Inflammatory macrophage (primary cell): ENCODE measurements at regions not wholly inside any gene's neighbourhood (a gene's known extent, or its start where the extent isn't known, plus 50 kb on each side); places are given as distances from the start of the nearest gene placed in this dataset.

Experiments
- DNase-seq, 2 donors: peaks; one replicate each; pipeline ENCODE4 v3.0.0-alpha.2; 2020 to 2022

DNA sequence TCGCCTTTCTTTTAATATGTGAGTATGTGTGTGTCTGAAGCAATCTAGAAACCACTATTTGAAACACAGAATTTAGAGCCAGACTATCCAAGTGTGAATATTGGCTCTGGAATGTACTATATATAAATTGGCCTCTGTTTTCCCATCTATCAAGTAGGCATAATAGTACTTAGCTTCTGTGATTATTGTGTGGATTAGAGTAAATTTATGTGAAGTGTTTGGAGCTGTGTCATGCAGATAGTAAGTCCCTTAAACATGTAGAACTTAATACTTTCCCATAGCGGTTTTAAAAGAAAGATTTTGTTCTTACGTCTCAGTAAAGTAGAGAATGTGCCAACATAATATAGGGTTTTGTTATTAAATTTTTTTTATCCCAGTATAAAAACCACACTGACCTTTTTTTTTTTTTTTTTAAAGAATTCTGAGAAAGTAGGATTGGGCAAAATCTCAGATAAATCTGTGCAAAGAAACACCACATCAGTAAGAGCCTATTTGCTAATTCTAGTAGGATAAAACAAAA is 432.3 kb downstream of the RFC3 start:
- no peak for DNase-seq

DNA sequence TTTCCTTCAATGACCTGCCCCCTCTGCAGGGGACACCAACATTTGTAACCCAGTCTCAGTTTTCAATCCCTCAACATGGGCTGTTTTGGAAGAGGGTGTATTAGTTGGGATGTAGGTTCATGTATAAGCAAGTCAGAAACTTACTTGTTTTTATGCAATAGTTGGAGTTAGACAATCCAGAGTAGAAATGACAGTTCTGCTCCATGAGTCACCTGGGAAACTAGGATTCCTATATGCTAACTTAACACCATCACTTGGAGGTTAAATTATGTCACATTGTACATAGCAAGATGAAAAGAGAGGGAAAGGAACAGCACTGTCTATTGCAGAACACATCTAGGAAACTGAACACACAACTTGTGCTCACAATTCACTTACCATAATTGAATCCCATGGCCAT is 436.4 kb downstream of the RFC3 start:
- DNase-seq, result no peak

DNA sequence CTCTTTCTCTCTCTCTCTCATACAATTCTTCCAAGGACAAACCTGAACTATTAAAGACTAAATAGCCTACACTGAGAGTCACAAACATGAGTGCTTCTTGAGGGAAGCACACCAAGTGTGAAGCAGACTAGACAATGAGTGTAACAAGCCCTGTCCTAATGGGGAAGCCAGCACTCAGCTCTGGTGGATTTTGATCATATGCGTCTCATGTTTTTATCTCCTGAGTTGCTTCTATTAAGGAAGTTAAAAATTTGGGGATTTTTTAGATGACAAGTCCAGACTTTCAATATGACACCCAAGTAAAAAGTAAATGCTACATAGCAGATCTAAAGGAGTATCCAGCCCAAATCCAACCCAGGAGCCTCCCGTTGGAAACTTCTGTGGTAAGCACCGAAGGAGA is 437.8 kb downstream of the RFC3 start:
- DNase-seq, result no peak

DNA sequence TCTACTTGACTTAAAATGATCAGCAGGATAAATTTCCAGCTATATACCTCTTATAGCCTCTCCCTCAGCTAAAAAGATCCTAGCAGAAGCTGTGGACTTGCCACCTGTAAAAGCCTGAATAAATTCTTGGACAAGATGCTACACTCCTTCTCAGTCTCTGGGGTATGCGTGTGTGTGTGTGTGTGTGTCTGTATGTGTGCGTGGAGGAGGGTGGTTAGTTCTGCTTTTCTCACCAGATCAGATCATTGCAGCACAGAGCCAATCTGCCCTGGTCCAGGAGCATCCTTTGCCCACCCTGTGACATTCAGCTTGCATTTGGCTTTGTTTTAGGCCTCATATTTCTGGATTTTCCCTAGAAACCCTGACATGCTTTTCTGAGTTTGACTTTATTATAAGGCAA is 438.3 kb downstream of the RFC3 start:
- peak; percentile 19 to 33 for DNase-seq

DNA sequence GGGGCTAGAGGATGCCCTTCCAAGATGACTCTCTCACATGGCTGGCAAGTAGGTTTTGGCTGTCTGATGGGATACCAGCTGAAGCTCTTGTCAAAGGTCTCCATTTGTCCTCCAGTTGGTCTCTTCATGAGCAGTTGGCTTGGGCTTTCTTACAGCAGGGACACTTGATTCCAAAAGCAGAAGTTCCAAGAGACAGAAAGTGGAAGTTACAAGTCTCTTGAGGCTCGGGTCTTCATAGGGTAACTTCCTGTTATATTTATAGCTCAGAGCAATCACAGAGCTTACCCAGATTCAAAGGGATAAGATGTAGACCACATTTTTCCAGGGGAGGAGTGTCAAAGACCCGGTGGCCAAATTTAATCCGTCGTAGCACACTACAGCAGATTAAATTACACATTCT is 440.0 kb downstream of the RFC3 start:
- peak; percentile 68 to 76 for DNase-seq

DNA sequence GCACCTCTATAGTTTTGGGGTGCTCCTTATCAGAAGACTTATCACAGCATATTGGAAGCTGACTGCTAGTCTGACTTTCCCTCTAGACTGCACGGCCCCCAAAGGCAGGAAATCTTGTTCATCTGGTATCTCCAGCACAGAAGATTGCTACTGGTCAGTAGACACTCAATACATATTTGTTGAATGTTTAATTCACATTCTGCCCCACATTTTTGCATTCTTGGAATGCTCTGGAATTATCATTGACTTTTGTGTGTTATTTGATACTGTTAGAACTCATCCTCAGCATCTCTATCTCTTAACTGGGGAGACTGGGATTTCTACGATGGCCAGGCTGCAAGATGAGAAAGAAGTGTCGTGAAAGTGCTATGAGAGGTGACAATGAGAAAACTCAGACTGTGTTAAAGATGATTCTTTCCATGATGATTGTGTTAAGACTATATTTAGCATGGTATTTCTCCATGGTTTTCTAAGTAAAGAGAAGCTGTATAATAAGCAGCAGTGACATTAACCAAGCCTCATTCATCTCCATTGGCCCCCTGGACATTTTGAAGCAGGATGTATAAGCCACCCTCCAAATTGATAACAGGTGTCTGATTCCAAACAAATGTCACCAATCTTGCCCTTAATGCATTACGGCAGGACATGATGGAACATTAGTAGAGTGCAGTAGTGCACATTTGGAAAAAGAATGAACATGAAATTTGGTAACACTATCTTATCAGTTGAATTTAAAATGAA is 440.9 kb downstream of the RFC3 start:
- no peak for DNase-seq

DNA sequence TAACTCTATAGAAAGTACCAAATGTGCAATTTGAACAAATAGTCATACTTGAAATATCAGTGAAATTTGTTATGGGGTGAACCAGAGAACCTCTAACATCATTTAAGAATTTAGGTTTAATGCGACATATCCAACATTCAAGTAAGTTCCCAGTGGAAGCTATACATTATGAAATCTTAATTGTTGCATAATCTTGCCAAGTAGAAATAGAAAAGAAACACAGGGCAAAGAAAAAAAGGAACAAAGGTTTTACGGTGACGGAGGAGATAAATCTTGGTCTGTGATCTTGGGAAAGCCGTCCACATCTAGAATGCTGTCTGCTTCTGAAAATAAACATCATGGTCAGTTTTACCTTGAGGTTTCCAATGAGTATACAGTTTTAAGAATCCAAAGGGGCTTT is 445.7 kb downstream of the RFC3 start:
- DNase-seq, result peak in 1 of 2 donors; percentile 50

DNA sequence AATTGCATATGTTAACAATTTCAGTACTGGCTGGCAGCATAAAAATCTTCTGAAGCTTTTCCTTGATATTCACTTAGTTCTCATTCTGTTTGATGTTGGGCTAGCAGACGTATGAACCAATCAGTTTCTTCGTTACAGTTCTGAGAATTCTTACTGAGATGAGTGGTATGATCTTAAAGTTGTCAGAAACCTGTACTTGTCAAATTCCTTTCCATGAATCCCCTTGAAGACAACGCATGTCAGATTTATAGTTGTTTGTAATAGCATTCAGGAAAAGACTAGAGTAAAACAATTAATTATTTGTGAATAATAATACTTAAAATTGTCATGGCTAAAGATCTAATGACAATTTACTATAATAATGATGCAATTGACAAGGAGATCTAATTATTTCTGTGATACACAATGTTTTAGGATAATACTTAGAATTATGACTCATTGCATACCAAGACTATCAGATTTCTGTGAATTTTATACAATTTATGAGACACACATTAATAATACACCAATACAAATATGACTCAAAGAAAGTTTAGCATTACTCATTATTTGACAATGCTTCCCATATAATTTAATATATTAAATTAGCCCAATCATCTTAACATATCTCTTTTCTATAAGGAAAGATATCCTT is 447.2 kb downstream of the RFC3 start:
- no peak for DNase-seq

DNA sequence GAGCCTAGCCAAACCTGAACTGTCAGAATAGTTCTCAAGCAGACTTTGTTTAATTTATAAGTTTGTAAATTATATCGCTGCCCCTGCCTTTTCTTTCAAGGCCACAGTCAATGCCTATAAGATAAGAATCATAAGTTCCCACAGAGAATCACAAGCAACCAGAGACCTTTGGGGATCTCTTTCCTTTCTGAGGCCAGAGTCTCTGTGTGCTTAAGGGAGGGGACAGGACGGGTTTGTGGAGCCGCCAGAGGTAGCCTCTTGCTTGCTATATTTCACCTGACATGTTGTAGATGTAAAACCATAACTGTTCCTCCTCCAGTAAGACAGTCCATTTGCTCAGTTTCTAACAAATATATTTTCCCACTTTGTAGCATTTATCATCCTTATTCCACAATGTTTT is 458.8 kb downstream of the RFC3 start:
- no peak for DNase-seq

DNA sequence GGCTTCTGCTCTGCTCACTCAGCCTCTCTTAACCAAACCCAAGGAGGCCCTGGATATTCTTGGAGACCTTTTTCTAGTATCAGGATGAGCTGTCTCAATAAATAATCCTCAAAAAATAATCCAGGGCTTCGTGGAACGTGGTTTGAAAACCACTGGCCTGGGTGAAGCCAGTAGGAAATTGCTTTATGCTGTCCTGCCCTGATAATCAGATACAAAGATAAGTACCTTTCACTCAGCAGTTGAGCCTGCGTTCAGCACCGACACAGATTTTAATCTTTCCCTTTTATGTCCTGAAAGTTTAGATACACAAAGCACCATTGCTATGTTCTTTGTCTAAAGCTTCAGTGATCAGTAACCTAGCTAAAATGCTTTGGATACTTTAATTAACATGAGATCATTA is 460.0 kb downstream of the RFC3 start:
- no peak for DNase-seq

DNA sequence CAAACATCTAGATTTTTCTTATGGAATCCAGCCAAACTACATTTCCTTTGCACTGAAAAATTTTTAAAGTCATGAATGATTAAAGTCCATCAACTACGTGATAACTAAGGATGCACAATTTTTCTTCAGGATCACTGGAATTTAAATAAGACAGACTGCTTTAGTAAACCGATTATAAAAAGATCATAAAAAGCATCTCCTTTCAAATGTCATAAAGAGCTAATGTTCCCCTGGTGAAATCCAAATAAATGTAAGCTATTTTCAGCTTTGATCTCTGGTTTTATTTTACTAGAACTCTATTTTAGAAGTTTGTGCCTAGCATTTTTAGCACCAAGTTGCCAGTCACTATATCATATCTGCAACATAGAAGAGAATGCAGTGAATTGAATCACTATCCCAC is 460.8 kb downstream of the RFC3 start:
- DNase-seq, result no peak

DNA sequence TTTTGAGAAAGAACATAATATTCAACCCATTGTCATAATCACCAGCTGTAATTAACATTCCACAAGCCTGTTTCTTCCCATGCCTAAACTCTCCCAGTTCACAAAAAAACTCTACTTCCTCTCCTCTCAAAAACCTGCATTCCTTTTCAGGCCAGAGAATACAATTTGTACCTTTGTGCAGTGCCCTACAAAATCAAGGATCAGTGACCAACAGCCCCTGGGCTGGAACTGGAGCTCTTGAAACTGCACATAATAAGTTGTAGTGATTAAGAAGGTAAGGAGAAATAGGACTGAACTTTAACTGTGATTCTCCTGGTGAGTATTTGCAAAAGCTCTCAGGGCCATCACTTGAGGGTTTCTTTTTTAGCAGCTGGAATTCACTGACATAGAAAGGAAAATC is 472.7 kb downstream of the RFC3 start:
- DNase-seq, result no peak

DNA sequence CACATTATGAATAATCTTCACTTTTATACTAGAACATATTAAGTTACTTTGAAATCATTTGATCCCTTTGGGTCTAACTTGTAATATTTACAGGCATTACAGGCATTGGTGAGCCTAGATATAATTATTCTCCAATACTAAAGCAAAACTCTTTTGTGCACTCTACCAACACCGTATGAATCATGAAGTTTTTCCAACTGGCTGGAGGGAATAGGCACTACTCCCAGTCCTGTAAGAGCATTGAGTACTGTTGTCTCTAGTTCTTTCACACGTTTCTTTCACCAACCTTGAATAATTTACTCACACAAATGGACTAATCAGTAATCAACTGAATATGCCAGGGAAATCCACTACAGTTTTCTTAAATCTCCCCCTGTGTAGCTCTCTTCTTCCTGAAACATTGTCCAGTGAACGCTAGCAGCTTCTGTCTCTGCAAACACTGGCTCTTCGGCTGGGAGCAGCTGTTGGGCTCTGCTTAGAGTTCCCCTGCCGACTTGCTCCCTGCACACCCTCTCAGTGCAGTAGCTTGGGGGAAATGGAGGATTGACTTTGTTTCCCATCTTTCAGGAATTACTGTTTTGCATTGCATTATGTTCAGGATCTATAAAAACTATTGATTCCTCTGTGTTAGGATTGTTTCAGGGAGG is 476.7 kb downstream of the RFC3 start:
- DNase-seq, result no peak

DNA sequence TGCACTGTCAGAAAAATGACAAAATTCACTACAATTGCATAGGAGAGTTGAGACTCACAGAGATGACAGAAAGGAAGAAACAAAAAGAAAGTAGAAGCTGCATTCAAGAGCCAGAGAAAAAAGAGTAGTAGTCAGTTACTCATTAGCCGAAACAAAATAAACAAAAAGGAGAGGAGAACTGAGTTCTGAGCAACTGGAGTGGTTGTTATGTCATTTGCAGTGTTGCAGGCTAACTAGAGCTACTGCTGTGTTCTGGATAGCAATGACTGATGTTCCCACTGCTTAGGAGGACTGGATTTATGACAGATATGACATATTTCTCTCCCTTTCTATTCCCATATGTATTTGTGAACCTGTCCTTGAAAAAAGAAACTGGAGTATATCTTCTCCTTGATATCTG is 482.6 kb downstream of the RFC3 start:
- DNase-seq, result no peak

DNA sequence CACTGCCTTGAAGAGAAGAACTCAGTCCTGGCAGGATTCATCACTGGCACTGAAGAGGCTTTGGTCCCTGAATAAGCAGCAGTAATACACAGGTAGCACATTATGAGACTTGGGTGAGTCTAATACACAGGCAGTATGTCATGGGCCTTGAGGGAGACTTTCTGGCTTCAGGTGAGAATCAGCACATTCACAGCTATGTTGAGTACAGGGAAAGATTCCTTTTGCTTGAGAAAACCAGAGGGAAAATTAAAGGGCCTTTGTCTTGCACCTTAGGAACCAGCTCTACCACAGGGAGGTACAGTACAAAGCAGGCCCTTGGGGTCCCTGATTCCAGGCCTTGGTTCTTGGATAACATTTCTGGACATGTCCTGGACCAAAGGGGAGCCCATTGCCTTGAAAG is 484.6 kb downstream of the RFC3 start:
- no peak for DNase-seq

DNA sequence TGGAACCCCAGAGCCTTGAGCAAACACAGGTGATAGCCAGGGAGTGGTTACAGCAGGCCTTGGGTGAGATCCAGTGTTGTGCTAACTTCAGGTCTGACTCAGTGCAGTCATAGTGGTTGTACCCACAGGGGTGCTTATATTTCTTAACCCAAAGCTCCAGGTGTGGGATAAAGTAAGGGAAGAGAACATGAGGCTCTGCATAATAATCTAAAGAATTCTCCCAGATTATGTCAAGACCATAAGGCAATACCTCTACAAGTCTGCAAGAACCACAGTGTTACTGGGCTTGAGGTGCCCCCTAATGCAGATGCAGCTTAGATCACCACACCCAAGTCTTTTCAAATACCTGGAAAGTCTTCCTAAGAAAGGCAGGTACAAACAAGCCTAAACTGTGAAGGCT is 485.4 kb downstream of the RFC3 start:
- DNase-seq, result no peak

DNA sequence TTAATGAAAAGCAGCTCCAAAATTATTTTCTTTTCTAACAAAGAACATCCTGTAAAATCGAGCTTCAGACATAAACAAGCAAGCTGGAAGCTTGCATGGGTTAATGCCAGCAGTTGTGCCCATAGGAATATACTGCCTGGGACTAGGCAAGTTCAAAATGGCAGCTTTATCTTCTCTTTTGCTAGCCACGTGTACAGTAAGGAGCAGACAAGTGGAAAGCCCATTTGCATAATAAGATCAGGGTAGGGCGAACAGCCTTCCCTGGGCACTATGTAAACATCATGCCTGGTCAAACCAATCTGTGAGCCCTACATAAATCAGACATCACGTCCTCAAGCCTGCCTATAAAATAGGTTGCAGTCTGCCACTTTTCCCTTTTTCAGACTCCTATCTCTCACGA is 489.7 kb downstream of the RFC3 start:
- DNase-seq, result no peak

DNA sequence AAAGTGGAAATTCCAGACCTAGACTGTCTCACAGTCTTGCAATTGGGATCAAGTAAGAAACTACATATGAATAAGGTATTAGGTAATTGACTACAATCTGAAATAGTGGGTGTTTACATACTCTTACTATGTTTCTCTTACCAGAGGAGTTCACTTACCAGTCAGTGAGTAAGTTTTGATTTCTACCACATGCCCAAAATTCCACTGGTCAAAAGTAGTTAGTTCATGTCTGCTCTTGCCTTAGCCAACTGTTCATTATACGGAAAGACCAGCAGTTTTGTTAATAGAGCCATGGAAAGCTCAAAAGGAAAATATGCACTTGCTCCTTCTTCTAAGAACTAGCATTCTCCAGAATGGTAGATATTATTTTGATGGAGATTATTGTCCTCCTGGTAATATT is 490.8 kb downstream of the RFC3 start:
- DNase-seq, result no peak

DNA sequence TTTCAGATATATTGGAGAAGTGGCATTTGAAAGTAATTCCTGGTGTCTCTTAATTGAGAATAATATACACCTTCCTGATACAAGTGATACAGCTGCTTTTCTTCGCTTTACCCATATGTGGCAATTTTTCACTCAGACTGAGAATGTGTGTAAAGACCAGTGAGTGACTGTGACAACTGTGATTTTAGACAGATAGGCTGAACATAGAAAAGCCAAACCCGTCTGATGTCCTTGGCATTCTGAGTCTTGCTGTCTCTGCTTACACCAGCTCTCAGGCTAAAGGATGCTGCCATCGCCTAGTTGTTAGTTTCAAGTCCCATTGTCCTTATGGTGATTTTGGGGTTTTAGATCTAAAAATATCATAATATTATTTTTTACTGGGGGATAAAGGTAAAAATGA is 492.6 kb downstream of the RFC3 start:
- no peak for DNase-seq

DNA sequence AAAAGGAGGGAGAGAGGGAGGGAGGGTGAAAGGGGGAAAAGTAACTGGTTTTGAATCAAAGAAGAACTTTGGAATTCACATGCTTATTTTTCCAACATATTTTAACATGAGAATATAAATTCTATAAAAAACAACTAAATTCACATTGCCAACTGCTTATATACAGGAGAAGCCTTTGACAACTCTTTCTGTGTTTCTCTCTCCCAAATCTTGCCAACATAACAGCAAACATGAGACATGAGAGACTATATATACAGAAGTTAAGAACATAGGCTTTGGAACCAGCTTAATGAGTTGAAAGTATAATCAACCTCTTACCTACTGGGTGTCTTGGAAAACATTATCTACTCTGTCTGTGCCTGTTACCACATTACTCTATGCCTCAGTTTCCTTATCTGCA is 493.3 kb downstream of the RFC3 start:
- no peak for DNase-seq

DNA sequence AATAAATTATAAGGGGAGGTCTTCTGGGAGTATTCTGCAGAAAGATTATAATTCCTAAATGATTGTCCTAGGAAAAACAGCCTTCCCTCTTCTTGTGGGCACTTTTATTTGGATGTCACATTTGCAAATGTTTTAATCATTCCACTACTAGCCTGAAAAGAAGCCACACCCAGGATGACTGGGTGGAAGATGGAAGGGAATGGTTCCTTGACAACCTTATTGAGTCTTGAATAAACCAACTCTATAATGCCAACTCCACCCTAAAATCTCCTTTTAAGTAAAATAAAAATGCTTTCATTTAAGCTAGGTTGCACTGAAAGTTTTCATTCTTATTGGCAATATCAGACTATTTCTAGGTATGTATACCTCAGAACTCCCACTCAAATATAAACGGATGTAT is 494.6 kb downstream of the RFC3 start:
- DNase-seq, result no peak

DNA sequence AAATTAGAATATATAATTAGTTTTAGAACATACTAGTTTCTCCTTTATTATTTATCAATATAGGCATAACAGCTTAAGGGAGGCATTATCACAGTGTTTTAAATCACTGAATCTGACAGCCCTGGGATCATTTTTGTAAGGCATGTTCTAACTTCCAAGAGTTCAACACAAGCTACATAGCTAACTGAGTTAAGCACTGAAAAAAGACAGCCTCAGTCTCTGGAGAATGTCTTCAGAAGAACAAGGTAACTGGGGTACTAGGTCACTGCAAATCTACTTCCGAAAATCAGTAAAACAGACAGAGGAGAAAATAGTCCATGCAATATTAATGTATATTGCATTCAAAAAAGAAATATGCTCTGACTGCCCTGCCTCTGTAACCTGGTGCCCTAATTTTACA is 502.1 kb downstream of the RFC3 start:
- DNase-seq, result no peak

DNA sequence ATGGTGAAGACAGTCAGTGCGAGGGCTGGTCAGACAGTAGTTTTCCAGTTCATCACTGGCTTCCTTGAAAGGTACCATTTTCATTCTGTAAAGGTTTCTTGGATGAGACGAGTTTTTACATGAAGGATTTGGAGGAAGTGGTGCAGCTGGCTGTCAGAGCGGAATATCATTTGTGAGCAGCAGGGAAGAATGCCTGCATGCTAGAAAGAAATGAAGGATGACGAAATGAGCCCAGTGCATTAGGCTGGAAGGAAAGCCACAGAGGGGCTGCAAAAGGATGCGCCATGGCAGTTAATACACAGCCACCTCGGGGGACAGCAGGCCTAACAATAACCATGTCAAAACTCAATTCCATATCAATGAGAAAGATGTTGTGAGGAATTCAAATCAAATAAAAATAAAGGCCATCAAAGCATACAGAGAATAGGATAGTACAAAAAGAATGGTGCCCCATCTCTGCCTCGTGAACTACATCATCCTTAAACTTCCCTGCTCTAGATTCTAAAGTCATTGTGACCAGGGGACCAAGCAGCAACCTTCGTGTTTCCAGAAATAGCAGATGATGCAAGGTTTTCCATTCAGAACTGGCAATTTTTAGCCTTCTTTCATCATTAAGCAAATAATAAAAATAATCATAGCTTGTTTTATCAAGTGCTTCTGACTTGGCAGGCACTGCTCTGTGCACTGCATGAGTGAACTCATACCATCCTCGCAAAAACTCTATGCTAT is 504.2 kb downstream of the RFC3 start:
- DNase-seq, result no peak

DNA sequence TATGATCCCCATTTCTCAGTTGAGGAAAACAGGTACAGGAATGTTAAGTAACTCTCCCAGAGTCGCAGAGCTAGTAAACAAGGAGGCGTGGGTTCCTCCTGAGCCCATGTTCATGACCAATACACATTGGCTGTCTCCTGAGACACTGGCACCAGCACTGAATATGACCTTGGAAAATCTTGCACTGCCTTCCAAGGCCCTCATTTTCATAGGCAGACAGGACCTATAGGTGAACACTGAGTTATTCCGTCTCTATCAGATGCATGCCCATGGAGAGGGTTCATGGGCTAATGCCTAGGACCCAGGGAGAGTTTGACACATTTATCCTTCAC is 504.8 kb downstream of the RFC3 start:
- DNase-seq, result no peak
